ENCODE measurements at regions not wholly inside any gene's neighbourhood (a gene's known extent, or its start where the extent isn't known, plus 50 kb on each side); places are given as distances from the start of the nearest gene placed in this dataset.

GRCh38 chr17:79520167-79521165 lies 90.4 kb downstream of the RBFOX3 start:
- no peak for DNase-seq (ENCODE audit: low read depth)
- TF ChIP-seq, protein P1, sequence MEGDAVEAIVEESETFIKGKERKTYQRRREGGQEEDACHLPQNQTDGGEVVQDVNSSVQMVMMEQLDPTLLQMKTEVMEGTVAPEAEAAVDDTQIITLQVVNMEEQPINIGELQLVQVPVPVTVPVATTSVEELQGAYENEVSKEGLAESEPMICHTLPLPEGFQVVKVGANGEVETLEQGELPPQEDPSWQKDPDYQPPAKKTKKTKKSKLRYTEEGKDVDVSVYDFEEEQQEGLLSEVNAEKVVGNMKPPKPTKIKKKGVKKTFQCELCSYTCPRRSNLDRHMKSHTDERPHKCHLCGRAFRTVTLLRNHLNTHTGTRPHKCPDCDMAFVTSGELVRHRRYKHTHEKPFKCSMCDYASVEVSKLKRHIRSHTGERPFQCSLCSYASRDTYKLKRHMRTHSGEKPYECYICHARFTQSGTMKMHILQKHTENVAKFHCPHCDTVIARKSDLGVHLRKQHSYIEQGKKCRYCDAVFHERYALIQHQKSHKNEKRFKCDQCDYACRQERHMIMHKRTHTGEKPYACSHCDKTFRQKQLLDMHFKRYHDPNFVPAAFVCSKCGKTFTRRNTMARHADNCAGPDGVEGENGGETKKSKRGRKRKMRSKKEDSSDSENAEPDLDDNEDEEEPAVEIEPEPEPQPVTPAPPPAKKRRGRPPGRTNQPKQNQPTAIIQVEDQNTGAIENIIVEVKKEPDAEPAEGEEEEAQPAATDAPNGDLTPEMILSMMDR (IDR thresholded peaks at IDR 0.05; ENCODE audit: insufficient read depth, low read depth, low read length, missing control alignments), result no peak
- no peak overlapping the region for H3K4me3 ChIP-seq (ENCODE audit: low read length)

- TF ChIP-seq, protein P1 (IDR thresholded peaks at IDR 0.05; ENCODE audit: insufficient read depth, low read depth, low read length, missing control alignments), result no peak
- H3K4me3 ChIP-seq (ENCODE audit: low read length), result no peak overlapping the region
- DNase-seq (ENCODE audit: low read depth), result no peak
Observed at GRCh38 chr17:79519601-79520000, 91.2 kb downstream of the RBFOX3 start.

GRCh38 chr17:79518585-79519523 lies 92.0 kb downstream of the RBFOX3 start:
- no peak for DNase-seq (ENCODE audit: low read depth)
- TF ChIP-seq, protein P1 (IDR thresholded peaks at IDR 0.05; ENCODE audit: insufficient read depth, low read depth, low read length, missing control alignments), result no peak
- H3K4me3 ChIP-seq (ENCODE audit: low read length), result no peak overlapping the region

GRCh38 chr17:79517827-79518584 lies 92.8 kb downstream of the RBFOX3 start:
- TF ChIP-seq, protein P1 (IDR thresholded peaks at IDR 0.05; ENCODE audit: insufficient read depth, low read depth, low read length, missing control alignments), result no peak
- DNase-seq (ENCODE audit: low read depth), result no peak
- H3K4me3 ChIP-seq (ENCODE audit: low read length), result no peak overlapping the region

DNA sequence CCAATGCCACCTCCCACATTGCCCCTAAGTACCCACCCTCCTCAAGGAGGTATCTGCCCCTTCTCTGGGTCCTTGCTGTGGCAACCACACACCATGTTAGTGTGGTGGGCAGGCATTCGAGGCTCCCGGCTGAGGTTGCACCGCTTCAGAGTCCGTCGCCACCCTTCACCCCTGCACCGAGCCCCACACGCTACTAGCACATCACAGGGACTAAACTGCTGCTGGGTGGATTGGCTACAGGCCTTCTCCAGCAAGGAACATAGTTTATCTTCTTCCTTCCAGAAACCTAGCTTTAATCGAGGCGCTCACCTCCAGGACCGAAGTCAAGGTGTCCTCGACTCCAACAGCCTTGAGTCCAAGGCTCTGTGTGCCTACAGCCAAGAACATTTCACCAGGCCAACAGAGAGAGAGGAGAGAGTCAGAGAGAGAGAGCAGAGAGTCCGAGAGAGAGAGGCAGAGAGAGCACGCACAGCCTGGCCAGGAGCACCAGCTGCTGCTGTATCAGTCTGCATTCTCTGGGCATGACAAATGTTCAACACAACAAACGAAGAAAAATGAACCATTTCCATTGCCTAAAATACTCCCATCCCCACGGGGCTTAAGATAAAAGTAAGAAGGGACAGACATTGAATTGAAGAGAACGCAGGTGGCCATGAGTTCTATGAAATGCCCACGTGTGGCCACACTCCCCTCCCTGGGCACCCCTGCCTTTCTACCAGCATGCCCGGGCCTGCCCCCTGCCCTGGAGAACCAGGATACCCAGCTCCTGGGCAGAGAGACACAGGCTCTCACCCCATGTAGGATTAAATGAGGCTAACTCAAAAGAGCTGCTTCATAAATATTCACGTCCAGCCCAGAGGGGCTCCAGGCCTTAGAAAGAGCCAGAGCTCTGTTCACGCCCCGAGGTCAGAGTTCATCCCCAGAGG lies 94.9 kb downstream of the RBFOX3 start:
- DNase-seq (ENCODE audit: low read depth), result no peak
- no peak overlapping the region for H3K4me3 ChIP-seq (ENCODE audit: low read length)
- TF ChIP-seq, protein P1 (IDR thresholded peaks at IDR 0.05; ENCODE audit: insufficient read depth, low read depth, low read length, missing control alignments), result no peak
